ENCODE measurements at regions not wholly inside any gene's neighbourhood (a gene's known extent, or its start where the extent isn't known, plus 50 kb on each side); places are given as distances from the start of the nearest gene placed in this dataset.

DNA sequence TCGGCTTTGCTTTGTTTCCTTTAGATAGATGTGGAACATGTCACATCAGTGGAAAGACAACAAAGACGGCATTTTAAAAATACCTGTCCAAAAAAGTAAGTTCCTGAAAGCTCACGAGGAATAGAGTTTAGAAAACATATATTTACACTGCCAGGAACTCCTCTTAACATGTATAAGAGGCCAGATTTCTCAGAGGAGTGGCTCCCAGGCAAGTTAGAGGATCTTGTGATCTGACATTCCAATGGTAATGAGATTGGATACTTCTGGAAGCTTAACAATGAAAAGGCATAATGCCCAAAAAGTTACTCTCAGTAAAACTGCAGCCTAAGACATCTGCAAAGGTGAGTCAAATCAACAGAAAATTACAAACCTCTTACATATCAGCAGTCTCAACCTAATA lies 77.1 kb downstream of the CYRIA start:
- TF ChIP-seq POLR2A (IDR thresholded peaks at IDR 0.05) = no peak
- TF ChIP-seq, protein P1, sequence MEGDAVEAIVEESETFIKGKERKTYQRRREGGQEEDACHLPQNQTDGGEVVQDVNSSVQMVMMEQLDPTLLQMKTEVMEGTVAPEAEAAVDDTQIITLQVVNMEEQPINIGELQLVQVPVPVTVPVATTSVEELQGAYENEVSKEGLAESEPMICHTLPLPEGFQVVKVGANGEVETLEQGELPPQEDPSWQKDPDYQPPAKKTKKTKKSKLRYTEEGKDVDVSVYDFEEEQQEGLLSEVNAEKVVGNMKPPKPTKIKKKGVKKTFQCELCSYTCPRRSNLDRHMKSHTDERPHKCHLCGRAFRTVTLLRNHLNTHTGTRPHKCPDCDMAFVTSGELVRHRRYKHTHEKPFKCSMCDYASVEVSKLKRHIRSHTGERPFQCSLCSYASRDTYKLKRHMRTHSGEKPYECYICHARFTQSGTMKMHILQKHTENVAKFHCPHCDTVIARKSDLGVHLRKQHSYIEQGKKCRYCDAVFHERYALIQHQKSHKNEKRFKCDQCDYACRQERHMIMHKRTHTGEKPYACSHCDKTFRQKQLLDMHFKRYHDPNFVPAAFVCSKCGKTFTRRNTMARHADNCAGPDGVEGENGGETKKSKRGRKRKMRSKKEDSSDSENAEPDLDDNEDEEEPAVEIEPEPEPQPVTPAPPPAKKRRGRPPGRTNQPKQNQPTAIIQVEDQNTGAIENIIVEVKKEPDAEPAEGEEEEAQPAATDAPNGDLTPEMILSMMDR (IDR thresholded peaks at IDR 0.05) = no peak
- no peak for TF ChIP-seq POLR2AphosphoS5 (IDR thresholded peaks at IDR 0.05)
